SK-N-SH (cell line): ENCODE measurements at regions not wholly inside any gene's neighbourhood (a gene's known extent, or its start where the extent isn't known, plus 50 kb on each side); places are given as distances from the start of the nearest gene placed in this dataset.
A peak's percentile ranks its signal among the peaks of the same experiment; 100 is the strongest.

Experiments used
- CTCF ChIA-PET: fragments of 300-600, 350-600 bp; formaldehyde crosslinking; extraction: SDS; loops from one replicate; lab custom pipeline; 2021; lab: Yijun Ruan, JAX
- POLR2A ChIA-PET: fragments of 350-600 bp; sonication (Branson Sonifier 250); formaldehyde crosslinking; extraction: SDS; loops from one replicate; lab custom pipeline; 2020; ENCODE audit warnings: antibody characterized with exemption, inconsistent platforms; lab: Yijun Ruan, JAX
- DNase-seq: peaks from one replicate; pipeline ENCODE4 v3.0.0; 2012
- H2AFZ ChIP-seq: fragments of 200-600 bp; sonication (generic); 2 replicates; pipeline ENCODE4 v1.8.1; 2016; ENCODE audit warnings: antibody characterized with exemption, mild to moderate bottlenecking, low read depth
- H3F3A ChIP-seq: fragments of 200-600 bp; sonication (generic); replicated peaks from 2 replicates; pipeline ENCODE3; 2016; ENCODE audit warnings: antibody characterized with exemption, mild to moderate bottlenecking; ENCODE audit not compliant: insufficient read depth
- H3K27ac ChIP-seq, 2 experiments: fragments of 200-500 bp in 1 of 2; fragments of 200-600 bp in 1 of 2; sonication (Bioruptor generic) in 1 of 2; sonication (generic), shearing (Covaris generic) in 1 of 2; 2 replicates each; pipeline versions ENCODE4 v1.5.1 to v1.6.1; 2014 to 2016; ENCODE audit warnings: low read depth in 2 of 2, inconsistent platforms in 1 of 2, low read length in 1 of 2, mild to moderate bottlenecking in 1 of 2, mixed read lengths in 1 of 2
- H3K27me3 ChIP-seq: fragments of 200-600 bp; sonication (generic), shearing (Covaris generic); 2 replicates; pipeline ENCODE4 v1.6.1; 2016; ENCODE audit warnings: mixed run types; ENCODE audit not compliant: insufficient read depth
- H3K36me3 ChIP-seq, 2 experiments: fragments of 200-500 bp in 1 of 2; fragments of 200-600 bp in 1 of 2; sonication (Bioruptor generic) in 1 of 2; sonication (generic) in 1 of 2; replicated peaks in 1 of 2; 2 replicates each; pipeline versions ENCODE3 to v1.5.1; 2014 to 2016; ENCODE audit warnings: low read length in 1 of 2, mild to moderate bottlenecking in 1 of 2; ENCODE audit not compliant: insufficient read depth in 2 of 2, control insufficient read depth in 1 of 2
- H3K4me1 ChIP-seq, 2 experiments: fragments of 200-500 bp in 1 of 2; fragments of 200-600 bp in 1 of 2; sonication (Bioruptor generic) in 1 of 2; sonication (generic), shearing (Covaris generic) in 1 of 2; 2 replicates each; pipeline versions ENCODE4 v1.5.1 to v1.6.1; 2014 to 2016; ENCODE audit warnings: low read depth in 1 of 2, low read length in 1 of 2, mixed run types in 1 of 2; ENCODE audit not compliant: insufficient read depth in 2 of 2, control insufficient read depth in 1 of 2
- H3K4me2 ChIP-seq: fragments of 200-600 bp; sonication (generic), shearing (Covaris generic); 2 replicates; pipeline ENCODE4 v1.6.1; 2017; ENCODE audit warnings: mixed run types
- H3K4me3 ChIP-seq, 2 experiments: fragments of 200-500 bp in 1 of 2; fragments of 200-600 bp in 1 of 2; sonication (Bioruptor generic) in 1 of 2; sonication (generic), shearing (Covaris generic) in 1 of 2; 2 replicates each; pipeline versions ENCODE4 v1.5.1 to v1.8.1; 2014 to 2016; ENCODE audit warnings: low read depth in 2 of 2, inconsistent platforms in 1 of 2, low read length in 1 of 2, mild to moderate bottlenecking in 1 of 2, mixed read lengths in 1 of 2, moderate library complexity in 1 of 2
- H3K79me2 ChIP-seq: fragments of 200-600 bp; sonication (generic); 2 replicates; pipeline ENCODE4 v1.8.1; 2017; ENCODE audit warnings: mild to moderate bottlenecking; ENCODE audit not compliant: insufficient read depth
- H3K9ac ChIP-seq: fragments of 200-600 bp; sonication (generic); 2 replicates; pipeline ENCODE4 v1.6.1; 2017; ENCODE audit warnings: mixed run types
- H3K9me2 ChIP-seq: fragments of 200-600 bp; sonication (generic); 2 replicates; pipeline ENCODE4 v1.6.1; 2017; ENCODE audit warnings: mixed run types
- H3K9me3 ChIP-seq: fragments of 200-600 bp; sonication (generic); 2 replicates; pipeline ENCODE4 v1.6.1; 2017; ENCODE audit warnings: mixed run types, mild to moderate bottlenecking, moderate library complexity
- H4K20me1 ChIP-seq: fragments of 200-600 bp; sonication (generic); 2 replicates; pipeline ENCODE4 v1.6.1; 2017; ENCODE audit warnings: mild to moderate bottlenecking, mixed run types; ENCODE audit not compliant: insufficient read depth
- ELF1 ChIP-seq: IDR thresholded peaks from 2 replicates; pipeline ENCODE4 v1.4.0; 2012
- EZH2phosphoT487 ChIP-seq: fragments of 200-600 bp; sonication (generic); IDR thresholded peaks from 2 replicates; pipeline ENCODE4 v1.6.1; 2017; ENCODE audit warnings: low read depth, mixed run types, mild to moderate bottlenecking, antibody characterized with exemption, moderate library complexity, borderline replicate concordance
- FOSL2 ChIP-seq: IDR thresholded peaks from 2 replicates; pipeline ENCODE4 v1.4.0; 2012; ENCODE audit warnings: low read depth, mild to moderate bottlenecking, moderate library complexity, borderline replicate concordance
- GABPA ChIP-seq: IDR thresholded peaks from 2 replicates; pipeline ENCODE4 v1.4.0; 2012; ENCODE audit warnings: low read depth, mild to moderate bottlenecking
- MXI1 ChIP-seq: IDR thresholded peaks from 2 replicates; pipeline ENCODE4 v1.6.1; 2012; ENCODE audit warnings: mild to moderate bottlenecking, low read depth, low read length, improper control_type of control experiment
- POLR2AphosphoS5 ChIP-seq: IDR thresholded peaks from 2 replicates; pipeline ENCODE4 v1.6.1; 2012; ENCODE audit warnings: low read depth, low read length
- RAD21 ChIP-seq: IDR thresholded peaks from 2 replicates; pipeline ENCODE4 v1.6.1; 2012; ENCODE audit warnings: mild to moderate bottlenecking, low read length
- TAF1 ChIP-seq: IDR thresholded peaks from 2 replicates; pipeline ENCODE4 v1.6.1; 2012; ENCODE audit warnings: low read depth, mild to moderate bottlenecking, low read length, moderate library complexity, borderline replicate concordance
- WGBS: methylation state at CpG from one replicate; pipeline ENCODE4 v1.1.6; 2017; ENCODE audit warnings: low lambda C conversion rate; 5-methylcytosine and 5-hydroxymethylcytosine counted together
- TF ChIP-seq, protein P1 (sequence below): IDR thresholded peaks from 2 replicates; pipeline ENCODE4 v1.4.0; 2012; ENCODE audit warnings: low read depth
- TF ChIP-seq, protein P2 (sequence below): fragments of 150-350 bp; IDR thresholded peaks from 2 replicates; pipeline ENCODE4 v1.6.1; 2016; ENCODE audit warnings: mild to moderate bottlenecking, low read depth, low read length
- TF ChIP-seq, protein P3 (sequence below): IDR thresholded peaks from 2 replicates; pipeline ENCODE4 v1.4.0; 2012; ENCODE audit warnings: low read depth, borderline replicate concordance

DNA sequence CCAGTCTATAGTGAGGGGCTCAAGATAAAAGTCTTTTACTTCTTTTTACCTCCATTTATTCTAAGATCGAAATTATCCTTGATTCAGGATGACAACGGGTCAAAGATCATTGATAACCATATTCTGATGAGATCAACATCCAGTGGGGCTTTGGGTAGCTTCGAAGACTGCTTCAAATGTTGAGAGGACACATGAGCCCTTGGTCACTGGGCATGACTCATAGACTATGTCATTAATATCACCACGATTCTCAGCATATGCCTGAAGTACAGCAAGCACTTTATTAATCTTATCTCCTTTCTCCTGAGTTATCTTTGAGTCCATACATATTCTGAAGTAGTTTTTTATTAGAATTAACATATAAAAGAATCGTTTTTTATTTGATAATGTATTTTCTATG is 117.1 kb upstream of the DAB2 start:
- CTCF ChIA-PET, result interaction anchor here (2.8 kb wide), 1 partner anchor 166 kb away, joined by 9 read pairs; no protein-coding TSS in a partner anchor
- TF ChIP-seq ELF1 (no peak), FOSL2 (no peak)
- TF ChIP-seq, protein P1, sequence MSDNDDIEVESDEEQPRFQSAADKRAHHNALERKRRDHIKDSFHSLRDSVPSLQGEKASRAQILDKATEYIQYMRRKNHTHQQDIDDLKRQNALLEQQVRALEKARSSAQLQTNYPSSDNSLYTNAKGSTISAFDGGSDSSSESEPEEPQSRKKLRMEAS, result peak; percentile 52; the same call in 1 of the 2 replicates

DNA sequence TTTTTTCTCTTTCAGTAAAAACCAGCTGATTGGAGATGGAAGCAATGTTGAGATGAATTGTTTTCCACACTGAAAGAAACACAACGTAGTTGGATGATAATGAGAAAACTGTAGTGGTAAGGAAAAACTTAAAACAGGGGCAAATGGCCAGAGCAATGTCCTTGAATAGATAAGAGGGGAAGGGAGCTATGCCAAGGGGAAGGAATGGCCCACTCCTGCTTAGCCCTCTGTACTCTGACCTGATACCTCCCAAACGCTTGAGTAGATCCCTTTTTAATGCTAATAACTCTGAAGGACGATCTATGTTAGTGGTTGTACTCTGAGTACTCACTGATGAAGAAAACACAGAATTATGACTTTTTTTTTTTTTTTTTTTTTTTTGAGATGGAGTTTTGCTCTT is 114.7 kb upstream of the DAB2 start:
- no peak overlapping the region for H3K27ac ChIP-seq
- CTCF ChIA-PET, result no interaction called here

More for the DNA sequence above, 117.1 kb upstream of the DAB2 start:
- Histone ChIP-seq H3K79me2 (no peaks in the 10 kb centered on the region), H3K4me1 (peaks cover 0 to 6% of the 10 kb centered on the region in 2 experiments; a peak in 1 of 4 replicates), H4K20me1 (no peaks in the 10 kb centered on the region), H3K9ac (no peak overlapping the region), H3K9me2 (no peaks in the 10 kb centered on the region), H3K27me3 (no peaks in the 10 kb centered on the region), H3K4me3 (no peak overlapping the region), H3K36me3 (no peaks in the 10 kb centered on the region), H3K9me3 (no peaks in the 10 kb centered on the region), H3K27ac (no peak overlapping the region), H3F3A (no peaks in the 10 kb centered on the region), H2AFZ (no peak overlapping the region), H3K4me2 (no peak overlapping the region)
- 16% methylated on average over 5 of the region's 5 CpGs for WGBS
- POLR2A ChIA-PET, result no interaction called here
- no peak for DNase-seq

More for the DNA sequence above, 114.7 kb upstream of the DAB2 start:
- no peaks in the 10 kb centered on the region for H3K36me3 ChIP-seq
- WGBS, result 20% methylated on average over 3 of the region's 3 CpGs
- no peaks in the 10 kb centered on the region for H3K9me3 ChIP-seq
- H3K9ac ChIP-seq, result no peak overlapping the region
- no peaks in the 10 kb centered on the region for H4K20me1 ChIP-seq
- no peaks in the 10 kb centered on the region for H3K9me2 ChIP-seq
- no peak for DNase-seq
- no peak overlapping the region for H2AFZ ChIP-seq
- H3K4me1 ChIP-seq, result peaks cover 0 to 6% of the 10 kb centered on the region in 2 experiments; a peak in 1 of 4 replicates
- no peak overlapping the region for H3K4me2 ChIP-seq
- POLR2A ChIA-PET, result no interaction called here
- no peak for TF ChIP-seq RAD21
- no peak for TF ChIP-seq GABPA
- TF ChIP-seq ELF1, result no peak
- no peak for TF ChIP-seq EZH2phosphoT487
- TF ChIP-seq TAF1, result no peak
- TF ChIP-seq POLR2AphosphoS5, result no peak
- TF ChIP-seq, protein P2, sequence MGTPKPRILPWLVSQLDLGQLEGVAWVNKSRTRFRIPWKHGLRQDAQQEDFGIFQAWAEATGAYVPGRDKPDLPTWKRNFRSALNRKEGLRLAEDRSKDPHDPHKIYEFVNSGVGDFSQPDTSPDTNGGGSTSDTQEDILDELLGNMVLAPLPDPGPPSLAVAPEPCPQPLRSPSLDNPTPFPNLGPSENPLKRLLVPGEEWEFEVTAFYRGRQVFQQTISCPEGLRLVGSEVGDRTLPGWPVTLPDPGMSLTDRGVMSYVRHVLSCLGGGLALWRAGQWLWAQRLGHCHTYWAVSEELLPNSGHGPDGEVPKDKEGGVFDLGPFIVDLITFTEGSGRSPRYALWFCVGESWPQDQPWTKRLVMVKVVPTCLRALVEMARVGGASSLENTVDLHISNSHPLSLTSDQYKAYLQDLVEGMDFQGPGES, result no peak
- TF ChIP-seq, protein P3, sequence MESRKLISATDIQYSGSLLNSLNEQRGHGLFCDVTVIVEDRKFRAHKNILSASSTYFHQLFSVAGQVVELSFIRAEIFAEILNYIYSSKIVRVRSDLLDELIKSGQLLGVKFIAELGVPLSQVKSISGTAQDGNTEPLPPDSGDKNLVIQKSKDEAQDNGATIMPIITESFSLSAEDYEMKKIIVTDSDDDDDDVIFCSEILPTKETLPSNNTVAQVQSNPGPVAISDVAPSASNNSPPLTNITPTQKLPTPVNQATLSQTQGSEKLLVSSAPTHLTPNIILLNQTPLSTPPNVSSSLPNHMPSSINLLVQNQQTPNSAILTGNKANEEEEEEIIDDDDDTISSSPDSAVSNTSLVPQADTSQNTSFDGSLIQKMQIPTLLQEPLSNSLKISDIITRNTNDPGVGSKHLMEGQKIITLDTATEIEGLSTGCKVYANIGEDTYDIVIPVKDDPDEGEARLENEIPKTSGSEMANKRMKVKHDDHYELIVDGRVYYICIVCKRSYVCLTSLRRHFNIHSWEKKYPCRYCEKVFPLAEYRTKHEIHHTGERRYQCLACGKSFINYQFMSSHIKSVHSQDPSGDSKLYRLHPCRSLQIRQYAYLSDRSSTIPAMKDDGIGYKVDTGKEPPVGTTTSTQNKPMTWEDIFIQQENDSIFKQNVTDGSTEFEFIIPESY, result no peak
- no peak for TF ChIP-seq MXI1
- H3K4me3 ChIP-seq, result no peak overlapping the region
- H3K79me2 ChIP-seq, result no peaks in the 10 kb centered on the region
- H3F3A ChIP-seq, result no peaks in the 10 kb centered on the region
- no peaks in the 10 kb centered on the region for H3K27me3 ChIP-seq
